Spleen (tissue), 7 donors: ENCODE measurements at regions not wholly inside any gene's neighbourhood (a gene's known extent, or its start where the extent isn't known, plus 50 kb on each side); places are given as distances from the start of the nearest gene placed in this dataset.

Source experiments
- POLR2A ChIP-seq, 3 donors: fragments of 450-650 bp; IDR thresholded peaks; one replicate each; pipeline ENCODE4 v1.5.1; 2017; ENCODE audit warnings: antibody characterized with exemption in 3 of 3, mild to moderate bottlenecking in 1 of 3
- TF ChIP-seq, protein P1 (sequence below), 11 experiments: fragments of 200-600 bp in 7 of 11; fragments of 450-650 bp in 4 of 11; sonication (generic) in 4 of 11; IDR thresholded peaks in 8 of 11; conservative IDR thresholded peaks in 3 of 11; 1 replicate in 7 of 11; 2 replicates in 4 of 11; pipeline versions ENCODE4 v1.4.0 to v1.8.0; 2016 to 2021; ENCODE audit warnings: antibody characterized with exemption in 11 of 11, inconsistent platforms in 4 of 11, mild to moderate bottlenecking in 1 of 11
- donor health status: DM: no; HTN: no; CAD: no; lungs with moderate emphysema.
- donor health status: DM: no; HTN: no; CAD: no.
- donor health status: DM: no; HTN: no; CAD: no.

DNA sequence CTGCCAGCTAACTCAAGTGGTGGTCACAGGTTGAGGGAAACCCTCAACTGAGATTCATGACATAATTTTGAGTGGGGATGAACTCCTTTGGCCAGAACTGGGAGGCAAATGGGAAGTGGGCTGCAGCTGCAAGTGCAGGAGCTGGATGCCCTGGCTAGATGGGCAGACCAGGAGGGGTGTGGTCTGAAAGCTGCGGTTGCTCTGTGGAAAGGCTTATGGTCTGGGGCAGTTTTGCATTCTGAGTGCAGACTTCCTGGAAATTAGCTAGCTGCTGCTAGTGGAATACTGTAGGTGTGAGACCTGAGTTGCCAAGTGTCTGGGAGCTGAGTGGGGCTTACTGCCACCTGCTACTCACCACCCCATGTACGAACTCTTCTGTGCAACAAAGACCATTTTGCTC is 52.1 kb upstream of the NAP1L2 start:
- TF ChIP-seq, protein P1, sequence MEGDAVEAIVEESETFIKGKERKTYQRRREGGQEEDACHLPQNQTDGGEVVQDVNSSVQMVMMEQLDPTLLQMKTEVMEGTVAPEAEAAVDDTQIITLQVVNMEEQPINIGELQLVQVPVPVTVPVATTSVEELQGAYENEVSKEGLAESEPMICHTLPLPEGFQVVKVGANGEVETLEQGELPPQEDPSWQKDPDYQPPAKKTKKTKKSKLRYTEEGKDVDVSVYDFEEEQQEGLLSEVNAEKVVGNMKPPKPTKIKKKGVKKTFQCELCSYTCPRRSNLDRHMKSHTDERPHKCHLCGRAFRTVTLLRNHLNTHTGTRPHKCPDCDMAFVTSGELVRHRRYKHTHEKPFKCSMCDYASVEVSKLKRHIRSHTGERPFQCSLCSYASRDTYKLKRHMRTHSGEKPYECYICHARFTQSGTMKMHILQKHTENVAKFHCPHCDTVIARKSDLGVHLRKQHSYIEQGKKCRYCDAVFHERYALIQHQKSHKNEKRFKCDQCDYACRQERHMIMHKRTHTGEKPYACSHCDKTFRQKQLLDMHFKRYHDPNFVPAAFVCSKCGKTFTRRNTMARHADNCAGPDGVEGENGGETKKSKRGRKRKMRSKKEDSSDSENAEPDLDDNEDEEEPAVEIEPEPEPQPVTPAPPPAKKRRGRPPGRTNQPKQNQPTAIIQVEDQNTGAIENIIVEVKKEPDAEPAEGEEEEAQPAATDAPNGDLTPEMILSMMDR (IDR thresholded peaks at IDR 0.05 in 8 of 11, conservative IDR thresholded peaks at IDR 0.05 in 3 of 11), result no peak
- no peak for TF ChIP-seq POLR2A (IDR thresholded peaks at IDR 0.05)
